Neutrophil (primary cell): ENCODE measurements at regions not wholly inside any gene's neighbourhood (a gene's known extent, or its start where the extent isn't known, plus 50 kb on each side); places are given as distances from the start of the nearest gene placed in this dataset.

Source experiments
- H3K27ac ChIP-seq: fragments of 200-600 bp; sonication (generic); 2 replicates; pipeline ENCODE4 v1.5.1; 2016; ENCODE audit warnings: mild to moderate bottlenecking, moderate library complexity
- H3K27me3 ChIP-seq: fragments of 200-600 bp; sonication (generic); 2 replicates; pipeline ENCODE4 v1.6.0; 2016; ENCODE audit warnings: mild to moderate bottlenecking
- H3K36me3 ChIP-seq: fragments of 200-600 bp; sonication (generic); 2 replicates; pipeline ENCODE4 v1.5.1; 2017
- H3K4me1 ChIP-seq, 2 experiments: fragments of 200-600 bp in 1 of 2; sonication (generic) in 1 of 2; 1 replicate in 1 of 2; 2 replicates in 1 of 2; pipeline versions ENCODE4 v1.5.1 to v1.6.1; 2013 to 2016; ENCODE audit warnings: low read depth in 1 of 2, low read length in 1 of 2, mild to moderate bottlenecking in 1 of 2, moderate library complexity in 1 of 2; ENCODE audit not compliant: control insufficient read depth in 1 of 2, insufficient read depth in 1 of 2
- H3K4me3 ChIP-seq, 2 experiments: fragments of 200-600 bp in 1 of 2; sonication (generic) in 1 of 2; 1 replicate in 1 of 2; 2 replicates in 1 of 2; pipeline ENCODE4 v1.5.1; 2013 to 2016; ENCODE audit warnings: low read depth in 1 of 2, low read length in 1 of 2, mild to moderate bottlenecking in 1 of 2, moderate library complexity in 1 of 2
- H3K9me3 ChIP-seq: fragments of 200-600 bp; sonication (generic); 2 replicates; pipeline ENCODE4 v1.5.1; 2016
- CTCF ChIP-seq: fragments of 200-600 bp; sonication (generic); IDR thresholded peaks from 2 replicates; pipeline ENCODE4 v1.5.1; 2016; ENCODE audit warnings: antibody characterized with exemption

GRCh38 chr11:21968702-21969101 is 224.2 kb upstream of the ANO5 start:
- TF ChIP-seq CTCF = no peak
- no peak overlapping the region for H3K4me3 ChIP-seq
- H3K4me1 ChIP-seq = no peaks in the 10 kb centered on the region
- no peaks in the 10 kb centered on the region for H3K9me3 ChIP-seq
- no peak overlapping the region for H3K27ac ChIP-seq
- no peaks in the 10 kb centered on the region for H3K27me3 ChIP-seq
- no peaks in the 10 kb centered on the region for H3K36me3 ChIP-seq

GRCh38 chr11:21969841-21970240 is 223.0 kb upstream of the ANO5 start:
- no peaks in the 10 kb centered on the region for H3K9me3 ChIP-seq
- H3K27me3 ChIP-seq = no peaks in the 10 kb centered on the region
- no peak overlapping the region for H3K4me3 ChIP-seq
- H3K27ac ChIP-seq = no peak overlapping the region
- no peaks in the 10 kb centered on the region for H3K36me3 ChIP-seq
- no peak for TF ChIP-seq CTCF
- no peaks in the 10 kb centered on the region for H3K4me1 ChIP-seq

- Histone ChIP-seq H3K4me1 (no peaks in the 10 kb centered on the region), H3K27me3 (no peaks in the 10 kb centered on the region), H3K36me3 (no peaks in the 10 kb centered on the region), H3K27ac (no peak overlapping the region), H3K9me3 (no peaks in the 10 kb centered on the region), H3K4me3 (no peak overlapping the region)
- no peak for TF ChIP-seq CTCF
Observed at GRCh38 chr11:21975242-21975641, 217.6 kb upstream of the ANO5 start.

GRCh38 chr11:21976210-21976609 is 216.7 kb upstream of the ANO5 start:
- TF ChIP-seq CTCF = no peak
- H3K4me1 ChIP-seq = no peaks in the 10 kb centered on the region
- H3K9me3 ChIP-seq = no peaks in the 10 kb centered on the region
- H3K4me3 ChIP-seq = no peak overlapping the region
- H3K36me3 ChIP-seq = no peaks in the 10 kb centered on the region
- no peak overlapping the region for H3K27ac ChIP-seq
- no peaks in the 10 kb centered on the region for H3K27me3 ChIP-seq

- Histone ChIP-seq H3K4me1 (no peaks in the 10 kb centered on the region), H3K27me3 (no peaks in the 10 kb centered on the region), H3K27ac (no peak overlapping the region), H3K36me3 (no peaks in the 10 kb centered on the region), H3K9me3 (no peaks in the 10 kb centered on the region), H3K4me3 (no peak overlapping the region)
- TF ChIP-seq CTCF = no peak
Observed at GRCh38 chr11:21983431-21983830, 209.5 kb upstream of the ANO5 start.

GRCh38 chr11:21986361-21986760 is 206.5 kb upstream of the ANO5 start:
- H3K36me3 ChIP-seq = no peaks in the 10 kb centered on the region
- no peaks in the 10 kb centered on the region for H3K4me1 ChIP-seq
- H3K9me3 ChIP-seq = no peaks in the 10 kb centered on the region
- no peaks in the 10 kb centered on the region for H3K27me3 ChIP-seq
- no peak overlapping the region for H3K4me3 ChIP-seq
- H3K27ac ChIP-seq = no peak overlapping the region
- TF ChIP-seq CTCF = no peak
